ENCODE measurements at regions not wholly inside any gene's neighbourhood (a gene's known extent, or its start where the extent isn't known, plus 50 kb on each side); places are given as distances from the start of the nearest gene placed in this dataset.
"Not testable (repeated sequence)": the region's sequence is repeated elsewhere in the genome, so short reads cannot be mapped to it uniquely, and the experiment has no call there.

GRCh38 chr14:46108228-46108627 is 543.4 kb downstream of the RPL10L start:
- Histone ChIP-seq H3K27ac (replicated peaks) (no peak overlapping the region), H3K4me3 (replicated peaks; ENCODE audit: insufficient read depth, low read length) (no peak overlapping the region), H3K27me3 (ENCODE audit: insufficient read depth, poor library complexity, severe bottlenecking) (no peaks in the 10 kb centered on the region)
- TF ChIP-seq, protein P1, sequence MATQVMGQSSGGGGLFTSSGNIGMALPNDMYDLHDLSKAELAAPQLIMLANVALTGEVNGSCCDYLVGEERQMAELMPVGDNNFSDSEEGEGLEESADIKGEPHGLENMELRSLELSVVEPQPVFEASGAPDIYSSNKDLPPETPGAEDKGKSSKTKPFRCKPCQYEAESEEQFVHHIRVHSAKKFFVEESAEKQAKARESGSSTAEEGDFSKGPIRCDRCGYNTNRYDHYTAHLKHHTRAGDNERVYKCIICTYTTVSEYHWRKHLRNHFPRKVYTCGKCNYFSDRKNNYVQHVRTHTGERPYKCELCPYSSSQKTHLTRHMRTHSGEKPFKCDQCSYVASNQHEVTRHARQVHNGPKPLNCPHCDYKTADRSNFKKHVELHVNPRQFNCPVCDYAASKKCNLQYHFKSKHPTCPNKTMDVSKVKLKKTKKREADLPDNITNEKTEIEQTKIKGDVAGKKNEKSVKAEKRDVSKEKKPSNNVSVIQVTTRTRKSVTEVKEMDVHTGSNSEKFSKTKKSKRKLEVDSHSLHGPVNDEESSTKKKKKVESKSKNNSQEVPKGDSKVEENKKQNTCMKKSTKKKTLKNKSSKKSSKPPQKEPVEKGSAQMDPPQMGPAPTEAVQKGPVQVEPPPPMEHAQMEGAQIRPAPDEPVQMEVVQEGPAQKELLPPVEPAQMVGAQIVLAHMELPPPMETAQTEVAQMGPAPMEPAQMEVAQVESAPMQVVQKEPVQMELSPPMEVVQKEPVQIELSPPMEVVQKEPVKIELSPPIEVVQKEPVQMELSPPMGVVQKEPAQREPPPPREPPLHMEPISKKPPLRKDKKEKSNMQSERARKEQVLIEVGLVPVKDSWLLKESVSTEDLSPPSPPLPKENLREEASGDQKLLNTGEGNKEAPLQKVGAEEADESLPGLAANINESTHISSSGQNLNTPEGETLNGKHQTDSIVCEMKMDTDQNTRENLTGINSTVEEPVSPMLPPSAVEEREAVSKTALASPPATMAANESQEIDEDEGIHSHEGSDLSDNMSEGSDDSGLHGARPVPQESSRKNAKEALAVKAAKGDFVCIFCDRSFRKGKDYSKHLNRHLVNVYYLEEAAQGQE (IDR thresholded peaks at IDR 0.05; ENCODE audit: insufficient replicate concordance, low read depth) = no peak
- TF ChIP-seq SPI1 (IDR thresholded peaks at IDR 0.05; ENCODE audit: borderline replicate concordance, low read depth) (no peak), CTCF (IDR thresholded peaks at IDR 0.05; ENCODE audit: insufficient read depth, low read length) (no peak), POLR2AphosphoS5 (IDR thresholded peaks at IDR 0.05; ENCODE audit: low read depth) (no peak), GABPA (IDR thresholded peaks at IDR 0.05; ENCODE audit: low read depth) (no peak)
- no peak for DNase-seq (ENCODE audit: low read depth in 1 of 2, low spot score in 1 of 2)

- not testable (repeated sequence) for H3K27me3 ChIP-seq (ENCODE audit: insufficient read depth, poor library complexity, severe bottlenecking); H3K4me3 ChIP-seq (replicated peaks; ENCODE audit: insufficient read depth, low read length); H3K27ac ChIP-seq (replicated peaks); DNase-seq (ENCODE audit: low read depth in 1 of 2, low spot score in 1 of 2)
Measured at GRCh38 chr14:46100901-46101300, 550.7 kb downstream of the RPL10L start.

- no peak for TF ChIP-seq SPI1 (IDR thresholded peaks at IDR 0.05; ENCODE audit: borderline replicate concordance, low read depth)
- Histone ChIP-seq H3K27me3 (ENCODE audit: insufficient read depth, poor library complexity, severe bottlenecking) (no peaks in the 10 kb centered on the region), H3K4me3 (replicated peaks; ENCODE audit: insufficient read depth, low read length) (no peak overlapping the region), H3K27ac (replicated peaks) (no peak overlapping the region)
- no peak for DNase-seq (ENCODE audit: low read depth in 1 of 2, low spot score in 1 of 2)
Measured at GRCh38 chr14:46091819-46092218, 559.8 kb downstream of the RPL10L start.

GRCh38 chr14:46087604-46088003 is 564.0 kb downstream of the RPL10L start:
- no peaks in the 10 kb centered on the region for H3K27me3 ChIP-seq (ENCODE audit: insufficient read depth, poor library complexity, severe bottlenecking)

More at GRCh38 chr14:46087604-46088003, 564.0 kb downstream of the RPL10L start:
- H3K27ac ChIP-seq (replicated peaks) = no peak overlapping the region
- no peak for DNase-seq (ENCODE audit: low read depth in 1 of 2, low spot score in 1 of 2)
- TF ChIP-seq SPI1 (IDR thresholded peaks at IDR 0.05; ENCODE audit: borderline replicate concordance, low read depth) = no peak
- TF ChIP-seq, protein P1 (IDR thresholded peaks at IDR 0.05; ENCODE audit: insufficient replicate concordance, low read depth) = no peak
- no peak for TF ChIP-seq POLR2AphosphoS5 (IDR thresholded peaks at IDR 0.05; ENCODE audit: low read depth)
- TF ChIP-seq CTCF (IDR thresholded peaks at IDR 0.05; ENCODE audit: insufficient read depth, low read length) = no peak
- TF ChIP-seq GABPA (IDR thresholded peaks at IDR 0.05; ENCODE audit: low read depth) = no peak
- H3K4me3 ChIP-seq (replicated peaks; ENCODE audit: insufficient read depth, low read length) = no peak overlapping the region

Data from HL-60 (cell line).